GM12878 (cell line): ENCODE measurements at regions not wholly inside any gene's neighbourhood (a gene's known extent, or its start where the extent isn't known, plus 50 kb on each side); places are given as distances from the start of the nearest gene placed in this dataset.

Source experiments
- ATAC-seq: fragments of 200-7000 bp; cut with Tn5 transposase; 3 replicates; pipeline ENCODE4 v1.9.1; 2020; ENCODE audit warnings: mild to moderate bottlenecking, moderate library complexity
- BruUV-seq: library from RNA; stranded (reverse); fragments of 400-500 nt; replicated peaks from 2 replicates; lab custom pipeline; 2021; lab: Mats Ljungman, UMichigan
- CTCF ChIA-PET: fragments of 300-600 bp; sonication (Branson Sonifier 250); formaldehyde crosslinking; extraction: SDS; loops from one replicate; lab custom pipeline; 2021; ENCODE audit warnings: inconsistent platforms; lab: Yijun Ruan, JAX
- POLR2A ChIA-PET: fragments of 350-600 bp; formaldehyde crosslinking; extraction: SDS; loops from one replicate; lab custom pipeline; 2021; ENCODE audit warnings: inconsistent platforms; lab: Charles Lee
- RAD21 ChIA-PET: fragments of 300-600 bp; sonication (Branson Sonifier 250); formaldehyde crosslinking; loops from one replicate; lab custom pipeline; 2023; ENCODE audit warnings: antibody characterized with exemption; ENCODE audit not compliant: unreplicated experiment; lab: Charles Lee
- SMC1A ChIA-PET: fragments of 300-600 bp; sonication (Branson Sonifier 250); formaldehyde crosslinking; loops from one replicate; lab custom pipeline; 2023; ENCODE audit not compliant: unreplicated experiment, uncharacterized antibody; lab: Charles Lee
- DNase-seq: peaks from one replicate; pipeline ENCODE4 v3.0.0-alpha.2; 2011; ENCODE audit warnings: low read depth, low spot score
- FAIRE-seq: peaks from 3 replicates; lab custom pipeline; 2011; peaks lifted over from hg19 to GRCh38; lab: Jason Lieb, UNC
- H2AFZ ChIP-seq: 2 replicates; pipeline ENCODE4 v1.6.0; 2011; ENCODE audit warnings: low read depth, low read length, control low read depth; ENCODE audit not compliant: control insufficient read depth
- H3K27ac ChIP-seq: 2 replicates; pipeline ENCODE4 v1.5.1; 2011; ENCODE audit warnings: control low read depth; ENCODE audit not compliant: control insufficient read depth, insufficient read depth
- H3K27me3 ChIP-seq, 2 experiments: replicated peaks in 1 of 2; 2 replicates each; pipeline versions ENCODE4 v1.6.0 to v1.6.1; 2011; ENCODE audit warnings: low read length in 1 of 2; ENCODE audit not compliant: control insufficient read depth in 2 of 2, insufficient read depth in 2 of 2
- H3K36me3 ChIP-seq, 2 experiments: 2 replicates each; pipeline ENCODE4 v1.5.1; 2011; ENCODE audit warnings: low read length in 1 of 2; ENCODE audit not compliant: control insufficient read depth in 2 of 2, insufficient read depth in 2 of 2
- H3K4me1 ChIP-seq: 2 replicates; pipeline ENCODE4 v1.6.1; 2011; ENCODE audit warnings: mild to moderate bottlenecking, low read length, moderate library complexity, mixed read lengths; ENCODE audit not compliant: control insufficient read depth, insufficient read depth
- H3K4me2 ChIP-seq: 2 replicates; pipeline ENCODE4 v1.6.0; 2011; ENCODE audit warnings: control low read depth; ENCODE audit not compliant: control insufficient read depth, insufficient read depth
- H3K4me3 ChIP-seq: fragments of 200-600 bp; sonication (generic); 2 replicates; pipeline ENCODE4 v1.5.1; 2016
- H3K79me2 ChIP-seq: 2 replicates; pipeline ENCODE4 v1.6.0; 2011; ENCODE audit warnings: low read length; ENCODE audit not compliant: control insufficient read depth, insufficient read depth
- H3K9ac ChIP-seq: 2 replicates; pipeline ENCODE4 v1.8.0; 2011; ENCODE audit warnings: low read length, control low read depth, mixed read lengths; ENCODE audit not compliant: control insufficient read depth, insufficient read depth
- H3K9me3 ChIP-seq: replicated peaks from 3 replicates; pipeline ENCODE4 v1.5.1; 2011; ENCODE audit warnings: mild to moderate bottlenecking, low read length; ENCODE audit not compliant: control insufficient read depth, insufficient read depth
- H4K20me1 ChIP-seq: 2 replicates; pipeline ENCODE4 v1.6.0; 2011; ENCODE audit not compliant: control insufficient read depth, insufficient read depth
- CBX3 ChIP-seq: fragments of 200-600 bp; sonication (generic); IDR thresholded peaks from 2 replicates; pipeline ENCODE4 v1.6.1; 2016; ENCODE audit warnings: low read depth, borderline replicate concordance
- ESRRA ChIP-seq: IDR thresholded peaks from 2 replicates; pipeline ENCODE4 v1.6.1; 2012; ENCODE audit warnings: mild to moderate bottlenecking, low read length, improper control_type of control experiment
- JUNB ChIP-seq: IDR thresholded peaks from 2 replicates; pipeline ENCODE4 v1.6.1; 2016; ENCODE audit warnings: antibody characterized with exemption, mild to moderate bottlenecking
- RAD51 ChIP-seq: fragments of 450-650 bp; IDR thresholded peaks from 2 replicates; pipeline ENCODE4 v1.6.1; 2016; ENCODE audit warnings: moderate library complexity, mild to moderate bottlenecking, inconsistent platforms
- RBBP5 ChIP-seq: fragments of 200-600 bp; sonication (generic); conservative IDR thresholded peaks from 2 replicates; pipeline ENCODE4 v1.6.1; 2016
- RUNX3 ChIP-seq: IDR thresholded peaks from 2 replicates; pipeline ENCODE4 v1.6.1; 2012; ENCODE audit warnings: low read length, inconsistent platforms
- TAF1 ChIP-seq: IDR thresholded peaks from 2 replicates; pipeline ENCODE4 v1.6.1; 2011; ENCODE audit warnings: mild to moderate bottlenecking, low read depth, low read length, borderline replicate concordance
- WGBS: methylation state at CpG from one replicate; pipeline ENCODE4 v1.1.6; 2016; ENCODE audit warnings: low lambda C conversion rate; ENCODE audit not compliant: insufficient replicate concordance, insufficient coverage; ENCODE audit errors: missing lambda C conversion rate; 5-methylcytosine and 5-hydroxymethylcytosine counted together
- in situ Hi-C: fragments of 300-500 bp; cut with MboI; formaldehyde crosslinking; loops from 9 replicates; pipeline ENCODE4 v1.14.3; 2018; ENCODE audit warnings: mixed read lengths
- intact Hi-C: fragments of 100-400 bp; cut with micrococcal nuclease; formaldehyde crosslinking; loops from one replicate; pipeline ENCODE4 v1.14.2; 2022; ENCODE audit not compliant: unreplicated experiment
- TF ChIP-seq, protein P1 (sequence below): fragments of 450-650 bp; IDR thresholded peaks from 2 replicates; pipeline ENCODE4 v1.6.1; 2017; ENCODE audit warnings: low read depth, mild to moderate bottlenecking, moderate library complexity

GRCh38 chr12:94795520-94795919 is 145.2 kb upstream of the TMCC3 start:
- ChIA-PET SMC1A (interaction anchor here (1.1 to 1.3 kb wide), 2 partner anchors 75 to 80 kb away, joined by 3 to 4 read pairs; no protein-coding TSS in a partner anchor), CTCF (no interaction called here), RAD21 (no interaction called here), POLR2A (no interaction called here)
- Histone ChIP-seq H3K4me3 (no peak overlapping the region), H2AFZ (no peak overlapping the region), H3K27me3 (no peaks in the 10 kb centered on the region), H3K4me1 (peaks cover 11% of the 10 kb centered on the region), H3K27ac (0 out of 2 replicates have a peak overlapping the region, but pooled peaks have one; percentile 16), H3K9ac (no peak overlapping the region), H3K4me2 (no peak overlapping the region), H3K9me3 (no peaks in the 10 kb centered on the region; the same call in 1 of the 3 replicates), H3K79me2 (peaks cover 78% of the 10 kb centered on the region), H3K36me3 (peaks cover 10 to 27% of the 10 kb centered on the region in 2 experiments), H4K20me1 (no peaks in the 10 kb centered on the region)
- 99% methylated on average over 9 of the region's 9 CpGs for WGBS
- DNase-seq (no peak), FAIRE-seq (no peak), ATAC-seq (no peak)
- no peak for TF ChIP-seq TAF1
- TF ChIP-seq, protein P1, sequence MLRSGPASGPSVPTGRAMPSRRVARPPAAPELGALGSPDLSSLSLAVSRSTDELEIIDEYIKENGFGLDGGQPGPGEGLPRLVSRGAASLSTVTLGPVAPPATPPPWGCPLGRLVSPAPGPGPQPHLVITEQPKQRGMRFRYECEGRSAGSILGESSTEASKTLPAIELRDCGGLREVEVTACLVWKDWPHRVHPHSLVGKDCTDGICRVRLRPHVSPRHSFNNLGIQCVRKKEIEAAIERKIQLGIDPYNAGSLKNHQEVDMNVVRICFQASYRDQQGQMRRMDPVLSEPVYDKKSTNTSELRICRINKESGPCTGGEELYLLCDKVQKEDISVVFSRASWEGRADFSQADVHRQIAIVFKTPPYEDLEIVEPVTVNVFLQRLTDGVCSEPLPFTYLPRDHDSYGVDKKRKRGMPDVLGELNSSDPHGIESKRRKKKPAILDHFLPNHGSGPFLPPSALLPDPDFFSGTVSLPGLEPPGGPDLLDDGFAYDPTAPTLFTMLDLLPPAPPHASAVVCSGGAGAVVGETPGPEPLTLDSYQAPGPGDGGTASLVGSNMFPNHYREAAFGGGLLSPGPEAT, result no peak
- TF ChIP-seq JUNB, result no peak
- BruUV-seq, result no TSS peak
- intact Hi-C loops (no loop called here), in situ Hi-C loops (no loop called here)

- intact Hi-C loops, result no loop called here
- H3K9ac ChIP-seq, result no peak overlapping the region
- no TSS peak for BruUV-seq
- 59% methylated on average over 4 of the region's 4 CpGs for WGBS
- H3K4me1 ChIP-seq, result peaks cover 11% of the 10 kb centered on the region
- peaks cover 10 to 27% of the 10 kb centered on the region in 2 experiments for H3K36me3 ChIP-seq
- H3K27ac ChIP-seq, result 0 out of 2 replicates have a peak overlapping the region, but pooled peaks have one; percentile 16
- ChIA-PET SMC1A (interaction anchor here (1.1 kb wide), 1 partner anchor 81 kb away, joined by 4 read pairs; no protein-coding TSS in a partner anchor), POLR2A (interaction anchor here (0.6 to 1.0 kb wide), 2 partner anchors 9 to 16 kb away, joined by 3 read pairs; no protein-coding TSS in a partner anchor), CTCF (no interaction called here), RAD21 (no interaction called here)
- no peaks in the 10 kb centered on the region for H4K20me1 ChIP-seq
- H3K4me2 ChIP-seq, result no peak overlapping the region
- H3K79me2 ChIP-seq, result peaks cover 76% of the 10 kb centered on the region
- no peak overlapping the region for H2AFZ ChIP-seq
- in situ Hi-C loops, result no loop called here
- H3K27me3 ChIP-seq, result no peaks in the 10 kb centered on the region
- TF ChIP-seq RBBP5, result no peak
- no peak for TF ChIP-seq CBX3
- TF ChIP-seq RAD51, result no peak
- peak; percentile 32; the same call in 1 of the 2 replicates for TF ChIP-seq RUNX3
- no peak for TF ChIP-seq ESRRA
- DNase-seq (no peak), FAIRE-seq (no peak), ATAC-seq (no peak)
- H3K4me3 ChIP-seq, result no peak overlapping the region
- no peaks in the 10 kb centered on the region; the same call in 1 of the 3 replicates for H3K9me3 ChIP-seq
Measured at GRCh38 chr12:94795044-94795443, 144.7 kb upstream of the TMCC3 start.
